Uterus (tissue), 2 donors: ENCODE measurements at regions not wholly inside any gene's neighbourhood (a gene's known extent, or its start where the extent isn't known, plus 50 kb on each side); places are given as distances from the start of the nearest gene placed in this dataset.

Experiments
- CTCF ChIP-seq, 4 experiments: fragments of 200-600 bp in 2 of 4; fragments of 450-650 bp in 2 of 4; sonication (generic) in 2 of 4; IDR thresholded peaks; one replicate each; pipeline ENCODE4 v1.5.1; 2016 to 2019; ENCODE audit warnings: antibody characterized with exemption in 4 of 4, mild to moderate bottlenecking in 2 of 4, moderate library complexity in 1 of 4
- POLR2A ChIP-seq, 2 donors: fragments of 450-650 bp; IDR thresholded peaks; one replicate each; pipeline ENCODE4 v1.6.1; 2016; ENCODE audit warnings: antibody characterized with exemption in 2 of 2, mild to moderate bottlenecking in 1 of 2, moderate library complexity in 1 of 2

DNA sequence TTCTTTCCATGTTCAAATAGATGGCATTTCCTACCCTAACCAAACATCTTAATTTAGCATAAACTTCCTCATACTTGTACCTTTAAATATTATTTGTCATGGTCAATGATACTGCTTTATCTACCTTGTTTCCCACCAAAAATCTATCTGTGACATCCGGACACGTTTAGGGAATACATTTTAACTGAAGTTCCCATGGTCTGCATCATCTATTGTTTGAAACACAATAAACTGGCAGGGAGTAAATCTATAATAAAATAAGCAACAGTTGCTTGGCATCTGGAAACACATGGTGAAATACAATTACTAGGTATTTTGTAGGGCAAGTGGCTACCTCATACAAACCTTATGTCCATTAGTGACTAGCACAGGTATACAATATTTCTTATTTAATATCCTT is 289.1 kb downstream of the GJA1 start:
- TF ChIP-seq POLR2A (IDR thresholded peaks at IDR 0.05) (no peak), CTCF (IDR thresholded peaks at IDR 0.05) (no peak)
